ENCODE measurements at regions not wholly inside any gene's neighbourhood (a gene's known extent, or its start where the extent isn't known, plus 50 kb on each side); places are given as distances from the start of the nearest gene placed in this dataset.

- DNase-seq, result no peak
Measured at GRCh38 chr2:162928356-162928755, 89.8 kb upstream of the KCNH7 start.

- no peak for DNase-seq
Measured at GRCh38 chr2:162926907-162927306, 88.3 kb upstream of the KCNH7 start.

GRCh38 chr2:162926501-162926900, 87.9 kb upstream of the KCNH7 start:
- DNase-seq, result no peak

GRCh38 chr2:162925595-162925994, 87.0 kb upstream of the KCNH7 start:
- no peak for DNase-seq

- DNase-seq, result no peak
Measured at GRCh38 chr2:162919111-162919510, 80.5 kb upstream of the KCNH7 start.

- DNase-seq, result no peak
Measured at GRCh38 chr2:162917626-162918025, 79.1 kb upstream of the KCNH7 start.

GRCh38 chr2:162916286-162916801, 77.8 kb upstream of the KCNH7 start:
- DNase-seq, result no peak

- DNase-seq, result no peak
Measured at GRCh38 chr2:162915858-162916257, 77.3 kb upstream of the KCNH7 start.

- DNase-seq, result no peak
Measured at GRCh38 chr2:162914161-162914560, 75.6 kb upstream of the KCNH7 start.

- no peak for DNase-seq
Measured at GRCh38 chr2:162912787-162913186, 74.2 kb upstream of the KCNH7 start.

GRCh38 chr2:162908567-162908966, 70.0 kb upstream of the KCNH7 start:
- DNase-seq, result no peak

- peak in 1 of 2 experiments; percentile 4 for DNase-seq
Measured at GRCh38 chr2:162890690-162891311, 52.2 kb upstream of the KCNH7 start.

- no peak for DNase-seq
Measured at GRCh38 chr2:162888652-162889051, 50.1 kb upstream of the KCNH7 start.

All from activated CD4-positive, alpha-beta T cell treated with anti-CD3 and anti-CD28 coated beads, Interleukin-2, amount 50 U/mL, for 48 hours (primary cell).